ENCODE measurements at regions not wholly inside any gene's neighbourhood (a gene's known extent, or its start where the extent isn't known, plus 50 kb on each side); places are given as distances from the start of the nearest gene placed in this dataset.
A peak's percentile ranks its signal among the peaks of the same experiment; 100 is the strongest.
"Not testable (repeated sequence)": the region's sequence is repeated elsewhere in the genome, so short reads cannot be mapped to it uniquely, and the experiment has no call there.

DNA sequence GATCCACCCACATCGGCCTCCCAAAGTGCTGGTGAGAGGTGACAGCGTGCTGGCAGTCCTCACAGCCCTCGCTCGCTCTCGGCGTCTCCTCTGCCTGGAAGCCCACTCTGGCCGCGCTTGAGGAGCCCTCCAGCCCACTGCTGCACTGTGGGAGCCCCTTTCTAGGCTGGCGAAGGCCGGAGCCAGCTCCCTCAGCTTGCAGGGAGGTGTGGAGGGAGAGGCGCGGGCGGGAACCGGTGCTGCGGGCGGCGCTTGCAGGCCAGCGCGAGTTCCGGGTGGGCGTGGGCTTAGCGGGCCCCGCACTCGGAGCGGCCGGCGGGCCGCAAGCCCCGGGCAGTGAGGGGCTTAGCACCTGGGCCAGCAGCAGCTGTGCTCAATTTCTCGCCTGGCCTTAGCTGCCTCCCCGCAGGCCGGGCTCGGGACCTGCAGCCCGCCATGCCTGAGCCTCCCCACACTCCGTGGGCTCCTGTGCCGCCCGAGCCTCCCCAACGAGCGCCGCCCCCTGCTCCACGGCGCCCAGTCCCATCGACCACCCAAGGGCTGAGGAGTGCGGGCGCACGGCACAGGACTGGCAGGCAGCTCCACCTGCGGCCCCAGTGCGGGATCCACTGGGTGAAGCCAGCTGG, 260.2 kb downstream of the PCNX1 start:
- H3K4me2 ChIP-seq (ENCODE audit: insufficient read depth, low read length); CTCF ChIA-PET (ENCODE audit: low intra/inter-chr PET ratio); ATAC-seq; H3K9ac ChIP-seq (ENCODE audit: insufficient read depth in 1 of 2, low read depth in 2 of 2, low read length in 2 of 2); H3K9me3 ChIP-seq (replicated peaks; ENCODE audit: control insufficient read depth, insufficient read depth, low read depth, low read length); H4K20me1 ChIP-seq (replicated peaks; ENCODE audit: control insufficient read depth, insufficient read depth, low read length); H2AFZ ChIP-seq (ENCODE audit: low read depth, low read length); H3K27ac ChIP-seq (ENCODE audit: extremely low read depth, low read depth, low read length); POLR2A ChIA-PET; H3K4me1 ChIP-seq (replicated peaks in 1 of 2; ENCODE audit: control insufficient read depth in 2 of 2, insufficient read depth in 2 of 2, low read length in 2 of 2); H3K36me3 ChIP-seq (ENCODE audit: control insufficient read depth, insufficient read depth, low read length); H3K4me3 ChIP-seq; BruUV-seq (replicated peaks); H3K27me3 ChIP-seq (ENCODE audit: control insufficient read depth in 2 of 2, insufficient read depth in 2 of 2, low read length in 2 of 2); in situ Hi-C loops (cut with MboI); DNase-seq (ENCODE audit: extremely low read depth in 1 of 4, low spot score in 3 of 4); FAIRE-seq; H3K9me1 ChIP-seq (ENCODE audit: control insufficient read depth, insufficient read depth, low read length); H3K79me2 ChIP-seq (ENCODE audit: control insufficient read depth, insufficient read depth, low read length); intact Hi-C loops (cut with micrococcal nuclease): not testable (repeated sequence)
- WGBS (ENCODE audit: insufficient coverage, low coverage, missing lambda C conversion rate), result 41% methylated on average over 7 of the region's 48 CpGs

DNA sequence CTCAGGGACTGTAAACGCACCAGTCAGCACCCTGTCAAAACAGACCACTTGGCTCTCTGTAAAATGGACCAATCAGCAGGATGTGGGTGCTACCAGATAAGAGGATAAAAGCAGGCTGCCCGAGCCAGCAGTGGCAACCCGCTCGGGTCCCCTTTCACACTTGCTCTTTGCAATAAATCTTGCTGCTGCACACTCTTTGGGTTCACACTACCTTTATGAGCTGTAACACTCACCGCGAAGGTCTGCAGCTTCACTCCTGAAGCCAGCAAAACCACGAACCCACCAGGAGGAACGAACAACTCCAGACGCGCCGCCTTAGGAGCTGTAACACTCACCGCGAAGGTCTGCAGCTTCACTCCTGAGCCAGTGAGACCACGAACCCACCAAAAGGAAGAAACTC, 260.9 kb downstream of the PCNX1 start:
- WGBS (ENCODE audit: insufficient coverage, low coverage, missing lambda C conversion rate), result 5% methylated on average over 4 of the region's 14 CpGs
- ATAC-seq; H3K4me1 ChIP-seq (replicated peaks in 1 of 2; ENCODE audit: control insufficient read depth in 2 of 2, insufficient read depth in 2 of 2, low read length in 2 of 2); H3K4me2 ChIP-seq (ENCODE audit: insufficient read depth, low read length); FAIRE-seq; H4K20me1 ChIP-seq (replicated peaks; ENCODE audit: control insufficient read depth, insufficient read depth, low read length); H3K27me3 ChIP-seq (ENCODE audit: control insufficient read depth in 2 of 2, insufficient read depth in 2 of 2, low read length in 2 of 2); H3K9me3 ChIP-seq (replicated peaks; ENCODE audit: control insufficient read depth, insufficient read depth, low read depth, low read length); BruUV-seq (replicated peaks); POLR2A ChIA-PET; H3K27ac ChIP-seq (ENCODE audit: extremely low read depth, low read depth, low read length); H3K9ac ChIP-seq (ENCODE audit: insufficient read depth in 1 of 2, low read depth in 2 of 2, low read length in 2 of 2); H3K36me3 ChIP-seq (ENCODE audit: control insufficient read depth, insufficient read depth, low read length); H3K4me3 ChIP-seq; in situ Hi-C loops (cut with MboI); H3K9me1 ChIP-seq (ENCODE audit: control insufficient read depth, insufficient read depth, low read length); H3K79me2 ChIP-seq (ENCODE audit: control insufficient read depth, insufficient read depth, low read length); DNase-seq (ENCODE audit: extremely low read depth in 1 of 4, low spot score in 3 of 4); intact Hi-C loops (cut with micrococcal nuclease): not testable (repeated sequence)
- CTCF ChIA-PET (ENCODE audit: low intra/inter-chr PET ratio), result interaction anchor here (0.6 kb wide), 1 partner anchor 217 kb away, joined by 3 read pairs; no protein-coding TSS in a partner anchor
- peak; percentile 12 for TF ChIP-seq NFYB (IDR thresholded peaks at IDR 0.05; ENCODE audit: extremely low read depth, insufficient read length)
- 0 out of 2 replicates have a peak overlapping the region, but pooled peaks have one; percentile 40 for H2AFZ ChIP-seq (ENCODE audit: low read depth, low read length)

All from K562 (cell line).